GM19035 (cell line): ENCODE measurements at regions not wholly inside any gene's neighbourhood (a gene's known extent, or its start where the extent isn't known, plus 50 kb on each side); places are given as distances from the start of the nearest gene placed in this dataset.

ENCODE experiments used
- ATAC-seq: cut with Tn5 transposase; IDR thresholded peaks from one replicate; pipeline ENCODE4 v1.9.1; 2021; ENCODE audit not compliant: unreplicated experiment

- ATAC-seq: no peak
Measured at GRCh38 chr2:153027533-153027932, 309.1 kb downstream of the ARL6IP6 start.

DNA sequence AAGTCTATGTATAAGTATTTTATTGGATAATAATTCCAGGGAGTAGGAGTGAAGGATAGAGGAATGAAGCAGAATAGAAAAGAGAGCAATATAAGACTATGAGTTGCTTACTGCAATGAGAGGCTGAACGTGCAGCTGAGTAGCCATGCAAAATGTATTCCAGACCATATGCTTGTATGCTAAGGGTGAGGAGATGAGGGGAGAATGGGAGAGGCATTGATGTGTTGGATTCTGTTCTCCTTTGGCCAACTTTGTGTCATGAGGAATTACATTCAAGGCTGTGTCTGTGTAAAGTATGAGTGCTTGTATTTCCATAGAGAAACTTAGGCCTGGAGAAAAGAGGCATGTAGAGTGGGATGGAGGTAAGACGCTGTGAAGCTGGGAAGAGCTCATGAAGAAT lies 301.8 kb downstream of the ARL6IP6 start:
- no peak for ATAC-seq

DNA sequence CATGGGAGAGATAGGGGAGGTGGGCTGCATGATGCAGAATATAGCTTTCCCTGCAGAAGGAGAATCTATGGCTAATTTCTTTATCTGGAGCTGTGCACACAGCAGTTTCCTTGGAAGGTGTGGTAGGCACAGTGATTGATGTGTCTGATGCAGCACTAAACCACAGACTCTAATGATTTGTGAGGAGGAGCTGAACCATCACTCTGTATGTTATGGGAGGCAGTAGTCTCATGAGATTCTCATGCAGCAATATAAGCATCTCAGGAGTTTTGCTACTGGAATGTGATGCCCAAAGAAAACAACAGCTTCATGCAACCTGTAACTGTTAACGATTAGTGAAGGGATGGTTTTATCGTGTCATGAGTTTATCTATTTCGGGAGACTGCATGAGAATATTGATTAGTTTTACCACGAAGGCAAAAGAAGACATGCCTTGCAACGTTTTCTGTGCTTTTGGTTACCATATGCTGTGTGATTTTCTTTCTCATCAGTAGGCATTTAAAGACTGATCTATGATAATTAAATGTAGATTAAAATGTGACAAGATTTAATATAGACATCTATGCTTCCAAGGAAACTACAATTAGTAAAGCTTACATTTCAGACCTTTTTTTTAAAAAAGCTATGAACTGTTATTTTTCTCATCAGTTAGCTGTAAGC lies 286.8 kb downstream of the ARL6IP6 start:
- ATAC-seq: no peak

DNA sequence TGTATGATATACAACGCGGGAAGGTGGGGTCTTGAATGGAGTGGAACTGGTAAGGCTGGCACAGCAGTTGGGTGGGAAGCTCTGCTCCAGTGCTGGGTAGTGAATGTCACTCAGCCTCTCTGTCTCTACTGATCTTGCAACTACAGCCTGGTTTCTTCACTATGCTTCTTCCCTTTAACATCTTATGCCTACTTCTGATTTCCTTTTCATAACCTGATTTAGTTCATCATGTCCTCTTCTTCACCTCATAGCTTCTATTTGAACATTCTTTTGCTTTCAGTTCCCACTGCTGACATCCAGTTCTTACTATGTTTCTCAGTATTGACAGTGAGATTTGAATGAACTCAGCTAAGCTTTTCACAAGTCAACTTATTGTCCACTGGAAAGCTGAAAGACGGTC lies 286.2 kb downstream of the ARL6IP6 start:
- ATAC-seq: no peak

GRCh38 chr2:152974146-152974545 lies 255.7 kb downstream of the ARL6IP6 start:
- no peak for ATAC-seq

GRCh38 chr2:152971685-152972084 lies 253.3 kb downstream of the ARL6IP6 start:
- no peak for ATAC-seq

GRCh38 chr2:152962446-152962845 lies 244.0 kb downstream of the ARL6IP6 start:
- no peak for ATAC-seq

DNA sequence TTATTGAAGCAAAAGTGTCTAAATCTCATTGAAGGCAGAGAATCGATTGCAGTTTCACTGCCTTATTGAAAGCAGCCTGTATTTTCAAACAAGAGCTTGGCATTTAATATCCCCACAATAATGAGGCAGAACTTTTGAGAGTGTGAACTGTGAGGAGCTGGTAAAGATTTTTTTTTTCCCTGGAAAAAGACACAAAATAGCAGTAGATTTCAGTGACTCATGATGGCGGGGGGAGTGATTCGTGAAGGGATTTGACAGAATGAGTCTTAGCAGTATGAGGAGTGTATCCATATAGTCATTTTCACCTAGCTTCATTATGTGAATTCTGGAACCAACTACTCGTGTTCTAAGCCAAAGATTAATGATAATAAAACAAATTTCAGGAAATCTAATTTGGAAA lies 242.9 kb downstream of the ARL6IP6 start:
- ATAC-seq: no peak

DNA sequence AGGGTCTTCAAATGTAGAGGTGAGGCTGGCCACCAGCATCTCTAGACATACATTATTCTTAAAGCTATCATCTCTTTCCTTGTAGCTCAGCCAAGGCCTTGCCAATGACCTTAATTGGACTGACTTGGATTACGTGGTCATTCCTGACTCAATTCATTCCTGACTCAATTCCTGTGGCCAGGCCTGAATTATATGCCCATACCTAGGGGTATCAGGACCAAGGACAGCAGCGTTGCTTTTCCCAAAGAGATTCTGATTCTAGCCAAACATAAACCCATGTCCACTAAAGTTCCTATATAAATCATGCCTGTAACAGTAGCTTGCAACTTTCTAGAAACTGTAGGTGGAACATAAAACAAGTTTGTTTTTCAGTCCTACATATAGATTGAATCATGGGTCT lies 231.7 kb downstream of the ARL6IP6 start:
- ATAC-seq: no peak

DNA sequence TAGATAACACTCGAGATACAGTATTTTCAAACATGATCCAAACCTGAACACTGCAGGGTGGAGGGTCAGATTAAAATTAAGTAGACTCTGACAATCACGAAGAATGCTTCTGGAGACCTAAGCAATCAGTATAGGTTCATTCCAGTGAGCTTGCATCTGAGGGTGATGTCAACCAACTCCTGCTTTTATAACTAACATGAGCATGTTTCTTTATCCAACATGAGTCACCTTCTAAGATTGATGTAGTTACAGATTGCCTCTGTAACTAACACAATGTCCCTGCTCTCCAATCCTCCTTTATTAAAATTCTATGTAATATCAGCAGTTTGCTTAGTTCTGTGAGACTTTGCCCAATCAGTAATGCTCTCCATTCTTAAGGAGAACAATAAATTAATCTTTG lies 225.7 kb downstream of the ARL6IP6 start:
- ATAC-seq: no peak

GRCh38 chr2:152942940-152943440 lies 224.6 kb downstream of the ARL6IP6 start:
- ATAC-seq: no peak

DNA sequence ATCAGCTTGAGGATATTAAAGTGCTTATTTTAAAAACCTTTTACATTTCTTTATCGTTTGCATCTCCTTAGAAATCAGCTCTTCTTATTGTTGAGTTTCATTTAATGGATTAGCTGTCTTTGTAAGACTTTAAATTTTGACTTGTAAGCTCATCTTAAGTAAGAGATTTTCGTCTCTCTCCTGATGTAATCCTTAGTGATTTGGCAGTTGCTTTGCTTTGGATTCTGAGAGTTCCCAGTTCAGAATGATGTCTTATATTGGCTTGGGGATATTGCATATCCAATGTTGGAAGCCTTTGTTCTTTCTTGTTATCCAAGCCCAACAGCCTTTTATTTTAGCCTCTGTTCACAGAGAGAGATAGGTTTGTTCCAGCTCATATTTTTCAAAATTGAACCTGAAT lies 212.1 kb downstream of the ARL6IP6 start:
- ATAC-seq: no peak

GRCh38 chr2:152929628-152930027 lies 211.2 kb downstream of the ARL6IP6 start:
- no peak for ATAC-seq

- peak; percentile 82 for ATAC-seq
Measured at GRCh38 chr2:152925547-152926448, 207.4 kb downstream of the ARL6IP6 start.

GRCh38 chr2:152924722-152925121 lies 206.3 kb downstream of the ARL6IP6 start:
- ATAC-seq: no peak

DNA sequence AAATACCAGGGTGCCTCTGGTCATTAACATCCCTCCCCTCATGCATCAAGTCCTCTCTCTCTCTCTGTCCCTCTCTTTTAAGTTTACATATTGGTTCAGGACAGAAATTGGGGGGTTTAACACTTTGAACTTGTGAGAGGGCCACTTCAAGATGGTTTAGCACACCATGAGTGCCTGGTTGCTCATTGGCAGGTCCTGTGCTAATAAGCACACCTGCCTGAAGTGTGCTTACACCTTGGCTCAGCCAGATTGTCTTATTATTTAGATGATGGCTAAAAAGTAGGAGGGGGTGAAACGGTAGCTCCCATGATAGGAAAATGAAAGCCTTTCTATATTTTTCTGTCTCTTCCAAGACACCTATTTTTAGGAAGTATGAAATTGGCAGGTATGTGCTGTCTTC lies 205.8 kb downstream of the ARL6IP6 start:
- no peak for ATAC-seq

GRCh38 chr2:152920846-152921245 lies 202.4 kb downstream of the ARL6IP6 start:
- ATAC-seq: no peak

DNA sequence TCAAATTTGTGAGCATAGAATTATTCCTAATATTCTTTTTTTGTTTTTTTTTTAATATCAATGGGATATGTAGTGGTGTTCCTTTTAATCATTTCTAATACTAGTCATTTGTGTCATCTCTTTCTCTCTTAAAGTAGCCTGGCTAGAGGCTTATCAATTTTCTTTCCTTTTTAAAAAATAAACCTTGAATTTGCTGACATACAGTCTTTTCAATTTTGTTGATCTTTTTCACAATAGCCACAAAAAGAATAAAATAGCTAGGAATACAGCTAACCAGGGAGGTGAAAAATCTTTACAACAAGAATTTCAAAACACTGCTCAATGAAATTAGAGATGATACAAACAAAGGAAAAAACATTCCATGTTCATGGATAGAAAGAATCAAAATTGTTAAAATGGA lies 192.6 kb downstream of the ARL6IP6 start:
- no peak for ATAC-seq

DNA sequence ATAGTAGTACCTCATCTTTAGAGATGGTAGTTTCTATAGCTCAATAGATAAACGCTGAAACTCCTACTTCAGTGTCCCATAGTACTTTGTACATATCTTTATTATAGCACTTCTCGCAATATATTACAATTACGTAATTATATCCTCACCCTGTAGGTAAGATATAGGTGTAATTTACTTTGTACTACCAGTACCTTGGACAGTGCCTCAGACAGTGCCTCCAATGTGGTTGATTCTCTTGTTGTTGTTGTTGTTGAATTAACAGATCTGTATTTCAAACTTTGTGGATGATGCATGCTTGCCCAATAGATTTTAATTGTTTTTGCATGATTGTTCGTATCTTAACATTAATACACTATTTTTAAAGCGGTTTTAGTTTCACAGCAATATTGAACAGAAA lies 188.6 kb downstream of the ARL6IP6 start:
- no peak for ATAC-seq

DNA sequence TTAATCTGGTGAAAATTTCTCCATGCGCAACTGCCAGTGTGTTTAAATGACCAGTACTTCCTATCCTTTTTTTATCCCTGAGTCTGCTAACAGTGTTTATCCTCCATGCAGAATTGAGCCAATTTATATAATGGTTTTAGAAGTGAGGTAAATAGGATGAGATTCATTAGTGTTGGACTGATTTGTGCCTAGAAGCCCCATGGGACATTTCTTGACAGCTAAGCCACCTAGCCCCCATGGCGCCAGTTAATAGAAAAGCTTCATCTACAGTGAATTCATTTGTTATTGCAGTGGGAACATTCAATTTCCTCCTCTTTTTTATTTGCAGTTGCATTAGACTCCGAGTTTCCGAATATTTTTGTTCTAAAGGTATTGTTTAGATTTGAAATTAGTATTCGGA lies 175.6 kb downstream of the ARL6IP6 start:
- ATAC-seq: no peak

DNA sequence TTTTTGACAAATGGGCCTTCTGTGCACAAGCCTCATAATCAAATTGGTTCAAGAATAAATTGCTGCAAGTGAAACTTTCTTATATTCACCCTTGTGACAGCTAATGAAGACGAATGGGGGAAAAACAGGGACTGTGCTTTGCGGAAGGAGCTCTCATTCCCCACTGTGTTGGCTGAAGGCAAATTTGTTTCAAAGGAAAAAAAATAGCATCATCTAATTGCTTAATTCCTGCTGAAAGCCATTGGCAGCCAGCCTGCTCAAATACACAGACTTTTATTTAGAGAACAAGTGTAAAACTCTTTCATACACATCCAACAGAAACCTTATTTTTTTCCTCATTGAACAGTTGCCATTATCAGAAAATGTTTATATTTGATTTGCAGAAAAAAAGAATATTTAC lies 172.3 kb downstream of the ARL6IP6 start:
- ATAC-seq: no peak

GRCh38 chr2:152883951-152884487 lies 165.6 kb downstream of the ARL6IP6 start:
- ATAC-seq: no peak
